ENCODE measurements at regions not wholly inside any gene's neighbourhood (a gene's known extent, or its start where the extent isn't known, plus 50 kb on each side); places are given as distances from the start of the nearest gene placed in this dataset.

GRCh38 chr12:105626653-105627052 is 296.2 kb downstream of the C12orf75 start:
- H3K27ac ChIP-seq (ENCODE audit: low read depth, low read length), result no peak overlapping the region
- no peak overlapping the region for H2AFZ ChIP-seq (ENCODE audit: low read depth, low read length, severe bottlenecking)
- no peaks in the 10 kb centered on the region for H3K79me2 ChIP-seq (ENCODE audit: insufficient read depth, low read length)
- no peak overlapping the region for H3K4me2 ChIP-seq (ENCODE audit: low read depth, low read length, poor library complexity, severe bottlenecking)
- no peak for TF ChIP-seq EZH2phosphoT487 (conservative IDR thresholded peaks at IDR 0.05; ENCODE audit: low read length)
- TF ChIP-seq, protein P1, sequence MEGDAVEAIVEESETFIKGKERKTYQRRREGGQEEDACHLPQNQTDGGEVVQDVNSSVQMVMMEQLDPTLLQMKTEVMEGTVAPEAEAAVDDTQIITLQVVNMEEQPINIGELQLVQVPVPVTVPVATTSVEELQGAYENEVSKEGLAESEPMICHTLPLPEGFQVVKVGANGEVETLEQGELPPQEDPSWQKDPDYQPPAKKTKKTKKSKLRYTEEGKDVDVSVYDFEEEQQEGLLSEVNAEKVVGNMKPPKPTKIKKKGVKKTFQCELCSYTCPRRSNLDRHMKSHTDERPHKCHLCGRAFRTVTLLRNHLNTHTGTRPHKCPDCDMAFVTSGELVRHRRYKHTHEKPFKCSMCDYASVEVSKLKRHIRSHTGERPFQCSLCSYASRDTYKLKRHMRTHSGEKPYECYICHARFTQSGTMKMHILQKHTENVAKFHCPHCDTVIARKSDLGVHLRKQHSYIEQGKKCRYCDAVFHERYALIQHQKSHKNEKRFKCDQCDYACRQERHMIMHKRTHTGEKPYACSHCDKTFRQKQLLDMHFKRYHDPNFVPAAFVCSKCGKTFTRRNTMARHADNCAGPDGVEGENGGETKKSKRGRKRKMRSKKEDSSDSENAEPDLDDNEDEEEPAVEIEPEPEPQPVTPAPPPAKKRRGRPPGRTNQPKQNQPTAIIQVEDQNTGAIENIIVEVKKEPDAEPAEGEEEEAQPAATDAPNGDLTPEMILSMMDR (IDR thresholded peaks at IDR 0.05; ENCODE audit: insufficient read depth, low read length, poor library complexity, severe bottlenecking), result no peak
- H3K36me3 ChIP-seq (ENCODE audit: low read length), result no peaks in the 10 kb centered on the region
- H3F3A ChIP-seq (ENCODE audit: insufficient read depth), result no peaks in the 10 kb centered on the region
- no peak overlapping the region for H3K9ac ChIP-seq (ENCODE audit: low read length)
- H4K20me1 ChIP-seq (ENCODE audit: low read depth, low read length), result no peaks in the 10 kb centered on the region
- H3K9me2 ChIP-seq (replicated peaks; ENCODE audit: insufficient read depth, low read length), result no peaks in the 10 kb centered on the region
- no peak overlapping the region for H3K4me3 ChIP-seq (ENCODE audit: insufficient read depth, low read length, poor library complexity, severe bottlenecking)
- H3K27me3 ChIP-seq (ENCODE audit: low read length), result no peaks in the 10 kb centered on the region
- no peaks in the 10 kb centered on the region for H3K9me3 ChIP-seq (ENCODE audit: insufficient read depth, low read length)

DNA sequence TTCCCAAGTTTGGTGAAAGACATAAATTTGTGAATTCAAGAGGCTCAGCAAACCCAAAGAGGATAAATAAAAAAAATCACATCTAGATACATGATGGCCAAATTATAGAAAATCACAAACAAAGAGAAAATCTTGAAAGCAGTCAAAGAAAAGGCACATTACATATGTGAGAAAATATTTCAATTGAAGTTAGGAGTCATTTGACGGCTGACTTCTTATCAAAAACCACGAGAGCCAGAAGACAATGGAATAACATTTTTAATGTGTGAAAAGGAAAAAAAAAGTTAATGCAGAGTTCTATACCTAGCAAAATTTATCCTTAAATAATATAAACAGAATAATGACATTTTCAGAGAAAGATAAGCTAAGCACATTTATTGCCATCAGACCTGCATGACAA is 307.0 kb downstream of the C12orf75 start:
- Histone ChIP-seq H3F3A (ENCODE audit: insufficient read depth) (no peaks in the 10 kb centered on the region), H4K20me1 (ENCODE audit: low read depth, low read length) (no peaks in the 10 kb centered on the region), H3K27me3 (ENCODE audit: low read length) (0 out of 2 replicates have a peak, but pooled peaks cover 2% of the 10 kb centered on the region), H3K27ac (ENCODE audit: low read depth, low read length) (no peak overlapping the region), H3K36me3 (ENCODE audit: low read length) (no peaks in the 10 kb centered on the region), H3K9ac (ENCODE audit: low read length) (no peak overlapping the region), H3K9me3 (ENCODE audit: insufficient read depth, low read length) (peaks cover 6% of the 10 kb centered on the region; the same call in 1 of the 2 replicates), H2AFZ (ENCODE audit: low read depth, low read length, severe bottlenecking) (no peak overlapping the region), H3K9me2 (replicated peaks; ENCODE audit: insufficient read depth, low read length) (no peaks in the 10 kb centered on the region), H3K4me3 (ENCODE audit: insufficient read depth, low read length, poor library complexity, severe bottlenecking) (no peak overlapping the region), H3K79me2 (ENCODE audit: insufficient read depth, low read length) (no peaks in the 10 kb centered on the region), H3K4me2 (ENCODE audit: low read depth, low read length, poor library complexity, severe bottlenecking) (no peak overlapping the region)
- no peak for TF ChIP-seq EZH2phosphoT487 (conservative IDR thresholded peaks at IDR 0.05; ENCODE audit: low read length)
- TF ChIP-seq, protein P1 (IDR thresholded peaks at IDR 0.05; ENCODE audit: insufficient read depth, low read length, poor library complexity, severe bottlenecking), result no peak

GRCh38 chr12:105640761-105641160 is 310.3 kb downstream of the C12orf75 start:
- Histone ChIP-seq H3K4me3 (ENCODE audit: insufficient read depth, low read length, poor library complexity, severe bottlenecking) (no peak overlapping the region), H3K36me3 (ENCODE audit: low read length) (no peaks in the 10 kb centered on the region), H3K9me2 (replicated peaks; ENCODE audit: insufficient read depth, low read length) (no peaks in the 10 kb centered on the region), H4K20me1 (ENCODE audit: low read depth, low read length) (no peaks in the 10 kb centered on the region), H3K27ac (ENCODE audit: low read depth, low read length) (no peak overlapping the region), H3K4me2 (ENCODE audit: low read depth, low read length, poor library complexity, severe bottlenecking) (no peak overlapping the region), H3K79me2 (ENCODE audit: insufficient read depth, low read length) (no peaks in the 10 kb centered on the region), H2AFZ (ENCODE audit: low read depth, low read length, severe bottlenecking) (no peak overlapping the region), H3K9ac (ENCODE audit: low read length) (no peak overlapping the region), H3K9me3 (ENCODE audit: insufficient read depth, low read length) (peaks cover 6% of the 10 kb centered on the region; the same call in 1 of the 2 replicates), H3F3A (ENCODE audit: insufficient read depth) (no peaks in the 10 kb centered on the region), H3K27me3 (ENCODE audit: low read length) (no peaks in the 10 kb centered on the region)
- TF ChIP-seq, protein P1 (IDR thresholded peaks at IDR 0.05; ENCODE audit: insufficient read depth, low read length, poor library complexity, severe bottlenecking), result no peak
- TF ChIP-seq EZH2phosphoT487 (conservative IDR thresholded peaks at IDR 0.05; ENCODE audit: low read length), result no peak
